Adrenal gland (tissue), 9 donors: ENCODE measurements at regions not wholly inside any gene's neighbourhood (a gene's known extent, or its start where the extent isn't known, plus 50 kb on each side); places are given as distances from the start of the nearest gene placed in this dataset.
A peak's percentile ranks its signal among the peaks of the same experiment; 100 is the strongest.

Source experiments
- DNase-seq, 7 donors: peaks; one replicate each; pipeline ENCODE4 v3.0.0-alpha.2; 2019 to 2020
- H3K27ac ChIP-seq, 5 donors: fragments of 200-600 bp; sonication (generic) in 4 of 5; 1 replicate in 3 of 5; 2 replicates in 2 of 5; pipeline versions ENCODE4 v1.5.1 to v1.8.0; 2016 to 2020; ENCODE audit warnings: mild to moderate bottlenecking in 1 of 5
- H3K27me3 ChIP-seq: fragments of 200-600 bp; 2 replicates; pipeline ENCODE4 v1.8.0; 2021
- H3K36me3 ChIP-seq, 2 donors: fragments of 200-600 bp; replicated peaks in 1 of 2; 1 replicate in 1 of 2; 2 replicates in 1 of 2; pipeline versions ENCODE4 v1.5.1 to v1.8.0; 2018 to 2022
- H3K4me1 ChIP-seq, 2 donors: fragments of 200-600 bp; replicated peaks in 1 of 2; 1 replicate in 1 of 2; 2 replicates in 1 of 2; pipeline versions ENCODE4 v1.5.1 to v1.8.0; 2018 to 2021
- H3K4me3 ChIP-seq, 4 donors: fragments of 200-600 bp; sonication (generic) in 3 of 4; one replicate each; pipeline ENCODE4 v1.5.1; 2016 to 2018
- H3K9me3 ChIP-seq, 3 donors: fragments of 200-600 bp; sonication (generic) in 1 of 3; replicated peaks in 1 of 3; 1 replicate in 2 of 3; 2 replicates in 1 of 3; pipeline versions ENCODE4 v1.5.1 to v1.8.0; 2016 to 2021
- POLR2A ChIP-seq, 2 donors: fragments of 450-650 bp; IDR thresholded peaks; one replicate each; pipeline ENCODE4 v1.6.1; 2017; ENCODE audit warnings: antibody characterized with exemption in 2 of 2, mild to moderate bottlenecking in 2 of 2, moderate library complexity in 1 of 2
- WGBS, 4 donors: extraction: QIAGEN DNeasy Blood & Tissue Kit in 2 of 4; methylation state at CpG; one replicate each; pipeline versions ENCODE4 v1.1.5 to v1.1.7; 2013 to 2017; 5-methylcytosine and 5-hydroxymethylcytosine counted together
- intact Hi-C, 2 donors: fragments of 100-400 bp; cut with DNase I; formaldehyde crosslinking; loops; one replicate each; pipeline versions ENCODE4 v1.14.1 to v1.15.0; 2022 to 2023
- TF ChIP-seq, protein P1 (sequence below), 6 experiments: fragments of 450-650 bp in 4 of 6; fragments of 200-600 bp in 2 of 6; sonication (generic) in 1 of 6; IDR thresholded peaks; 1 replicate in 5 of 6; 2 replicates in 1 of 6; pipeline versions ENCODE4 v1.5.1 to v1.8.0; 2016 to 2021; ENCODE audit warnings: antibody characterized with exemption in 6 of 6, mild to moderate bottlenecking in 2 of 6, moderate library complexity in 1 of 6
- donor health status: healthy with polysubstance abuse.
- donor health status: Bipolar disorder and iron deficiency.
- donor health status: DM: yes; HTN: yes; CAD: no.
- donor health status: DM: no; HTN: no; CAD: no.
- donor health status: DM: no; HTN: no; CAD: no.

DNA sequence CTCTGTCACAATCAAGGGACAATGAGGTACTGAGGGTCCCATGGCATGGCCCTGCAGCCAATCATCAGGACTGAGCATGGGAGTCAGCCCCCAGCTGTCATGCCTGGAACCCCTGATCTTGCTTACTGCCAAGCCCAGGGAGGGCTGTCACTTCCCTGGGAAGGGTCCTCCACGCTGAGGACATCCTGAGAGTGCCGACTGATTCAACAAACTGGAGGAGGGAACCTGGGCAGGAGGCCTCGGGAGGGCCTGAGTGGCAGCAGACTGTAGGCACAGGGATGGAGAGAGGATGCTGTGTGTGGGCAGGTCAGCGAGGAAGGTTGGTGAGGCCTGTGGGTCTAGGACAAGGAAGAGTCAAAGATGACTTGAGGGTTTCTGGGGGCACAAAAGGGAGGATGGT is 154.3 kb downstream of the ZNF248 start:
- H3K27me3 ChIP-seq = no peaks in the 10 kb centered on the region
- no peak overlapping the region for H3K4me3 ChIP-seq
- intact Hi-C loops = no loop called here
- TF ChIP-seq, protein P1, sequence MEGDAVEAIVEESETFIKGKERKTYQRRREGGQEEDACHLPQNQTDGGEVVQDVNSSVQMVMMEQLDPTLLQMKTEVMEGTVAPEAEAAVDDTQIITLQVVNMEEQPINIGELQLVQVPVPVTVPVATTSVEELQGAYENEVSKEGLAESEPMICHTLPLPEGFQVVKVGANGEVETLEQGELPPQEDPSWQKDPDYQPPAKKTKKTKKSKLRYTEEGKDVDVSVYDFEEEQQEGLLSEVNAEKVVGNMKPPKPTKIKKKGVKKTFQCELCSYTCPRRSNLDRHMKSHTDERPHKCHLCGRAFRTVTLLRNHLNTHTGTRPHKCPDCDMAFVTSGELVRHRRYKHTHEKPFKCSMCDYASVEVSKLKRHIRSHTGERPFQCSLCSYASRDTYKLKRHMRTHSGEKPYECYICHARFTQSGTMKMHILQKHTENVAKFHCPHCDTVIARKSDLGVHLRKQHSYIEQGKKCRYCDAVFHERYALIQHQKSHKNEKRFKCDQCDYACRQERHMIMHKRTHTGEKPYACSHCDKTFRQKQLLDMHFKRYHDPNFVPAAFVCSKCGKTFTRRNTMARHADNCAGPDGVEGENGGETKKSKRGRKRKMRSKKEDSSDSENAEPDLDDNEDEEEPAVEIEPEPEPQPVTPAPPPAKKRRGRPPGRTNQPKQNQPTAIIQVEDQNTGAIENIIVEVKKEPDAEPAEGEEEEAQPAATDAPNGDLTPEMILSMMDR (IDR thresholded peaks at IDR 0.05) = no peak
- TF ChIP-seq POLR2A (IDR thresholded peaks at IDR 0.05) = no peak
- peak in 1 of 7 donors; percentile 36 for DNase-seq
- no peak overlapping the region for H3K27ac ChIP-seq
- no peaks in the 10 kb centered on the region for H3K4me1 ChIP-seq
- no peaks in the 10 kb centered on the region for H3K36me3 ChIP-seq
- no peaks in the 10 kb centered on the region for H3K9me3 ChIP-seq
- 60 to 96% (median 77%) methylated on average over 4 of the region's 4 CpGs for WGBS, 4 donors

DNA sequence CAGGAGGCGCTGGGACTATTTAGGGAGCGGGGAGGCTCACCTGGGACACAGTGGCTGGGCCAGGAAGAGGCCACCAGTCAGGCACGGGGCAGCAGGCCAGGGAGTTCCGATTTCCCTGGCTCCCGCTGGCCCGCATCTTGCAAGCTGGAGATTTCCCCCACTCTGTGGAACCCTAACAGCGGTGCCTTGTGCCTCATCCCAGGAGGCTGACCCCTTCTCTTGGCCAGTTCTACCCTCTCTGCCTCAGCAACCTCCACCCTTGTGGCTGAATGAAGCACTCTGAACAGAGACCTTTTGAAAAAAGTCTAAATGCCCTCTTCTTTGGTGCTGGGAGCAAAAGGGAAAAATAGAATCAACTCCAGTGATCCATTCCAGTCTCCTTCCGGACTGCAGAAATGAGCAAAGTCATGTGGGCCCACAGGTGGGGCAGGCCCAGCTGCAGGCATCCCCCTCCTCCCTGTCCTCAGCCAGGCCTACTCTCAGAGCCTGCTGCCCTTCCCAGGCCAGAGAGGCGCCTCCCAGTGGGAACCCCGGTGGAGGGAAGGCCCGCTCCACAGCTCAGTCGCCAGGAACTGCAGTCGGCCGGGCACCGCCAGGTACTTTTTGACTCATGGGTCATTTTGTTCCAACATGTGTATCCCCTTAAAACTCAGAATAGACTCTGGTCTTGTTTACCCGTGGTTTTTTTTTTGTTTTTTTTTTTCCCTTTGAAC is 155.5 kb downstream of the ZNF248 start:
- peak in 1 of 7 donors; percentile 8 for DNase-seq

DNA sequence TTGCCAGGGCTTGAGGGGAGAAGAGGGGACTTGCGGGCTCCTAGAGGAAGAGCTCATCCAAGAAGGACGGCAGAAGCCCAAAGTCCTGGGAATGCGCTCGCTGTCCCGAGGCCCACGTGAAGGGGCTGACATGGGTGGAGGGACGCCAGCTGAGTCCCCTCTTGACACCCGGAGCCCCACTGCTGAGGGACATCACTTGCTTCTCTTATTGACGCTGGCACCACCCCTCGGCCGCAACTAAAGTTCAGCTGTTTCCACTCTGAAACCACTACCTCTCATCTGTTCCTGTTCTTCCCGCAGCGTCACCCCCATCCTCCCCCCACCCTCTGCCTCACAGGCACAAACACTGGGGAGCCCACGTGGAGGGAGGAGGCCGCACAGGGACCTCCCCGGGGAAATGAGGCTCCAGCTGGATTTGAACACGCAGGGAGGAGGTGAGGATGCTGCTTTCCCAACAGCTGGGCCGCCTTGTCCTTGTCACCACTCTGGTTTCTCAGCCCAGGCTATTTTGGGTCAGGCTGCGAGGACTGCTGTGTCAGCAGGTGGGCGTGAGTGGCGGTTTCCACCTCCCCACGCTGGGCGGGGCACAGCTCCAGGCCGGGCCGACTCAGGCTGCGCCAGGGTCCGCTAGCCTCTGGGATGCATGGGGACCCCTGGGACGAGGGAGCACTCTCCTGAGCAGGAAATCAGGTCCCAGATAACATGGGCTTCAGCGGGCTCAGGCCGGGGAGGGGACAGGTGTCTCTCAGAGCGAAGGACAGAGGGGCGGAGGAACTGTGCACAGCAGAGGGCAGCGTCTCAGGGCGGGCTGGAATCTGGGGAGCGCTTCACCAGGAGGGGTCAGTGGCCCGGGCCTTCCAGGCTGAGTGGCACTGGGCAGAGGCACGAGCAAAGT is 156.3 kb downstream of the ZNF248 start:
- peak in 1 of 7 donors; percentile 14 for DNase-seq
- WGBS, 4 donors = 79 to 91% (median 83%) methylated on average over 17 to 37 of the region's 37 CpGs

More for the DNA sequence above, 155.5 kb downstream of the ZNF248 start:
- Histone ChIP-seq H3K27ac (no peak overlapping the region), H3K4me1 (no peaks in the 10 kb centered on the region), H3K27me3 (no peaks in the 10 kb centered on the region), H3K9me3 (no peaks in the 10 kb centered on the region), H3K36me3 (no peaks in the 10 kb centered on the region), H3K4me3 (no peak overlapping the region)
- intact Hi-C loops = no loop called here
- TF ChIP-seq, protein P1 (IDR thresholded peaks at IDR 0.05) = no peak
- no peak for TF ChIP-seq POLR2A (IDR thresholded peaks at IDR 0.05)
- 83 to 94% (median 87%) methylated on average over 13 to 16 of the region's 16 CpGs for WGBS, 4 donors

DNA sequence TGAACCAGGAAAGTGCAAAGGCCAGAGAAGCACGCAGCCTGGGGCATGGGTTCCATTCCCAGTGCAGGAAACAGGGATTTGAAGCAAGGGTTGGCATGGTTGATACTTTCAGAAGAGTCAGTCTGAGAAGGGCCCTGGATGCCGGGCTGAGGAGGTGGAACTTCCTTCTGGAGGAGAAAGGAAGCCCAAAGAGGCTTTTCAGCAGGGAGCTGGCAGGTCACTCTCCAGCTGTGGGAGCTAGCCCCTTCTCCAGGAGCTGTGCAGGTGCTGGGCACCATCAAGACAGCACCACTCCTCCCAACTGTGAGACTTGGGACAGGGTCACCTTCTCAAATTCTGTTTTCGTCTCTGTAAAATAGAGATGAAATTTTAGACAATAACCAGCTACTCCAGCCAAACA is 169.8 kb downstream of the ZNF248 start:
- TF ChIP-seq, protein P1 (IDR thresholded peaks at IDR 0.05) = no peak
- TF ChIP-seq POLR2A (IDR thresholded peaks at IDR 0.05) = no peak

More for the DNA sequence above, 156.3 kb downstream of the ZNF248 start:
- no peaks in the 10 kb centered on the region for H3K9me3 ChIP-seq
- no peak overlapping the region for H3K27ac ChIP-seq
- no peak overlapping the region for H3K4me3 ChIP-seq
- H3K36me3 ChIP-seq = no peaks in the 10 kb centered on the region
- H3K4me1 ChIP-seq = no peaks in the 10 kb centered on the region
- TF ChIP-seq, protein P1 (IDR thresholded peaks at IDR 0.05) = no peak
- TF ChIP-seq POLR2A (IDR thresholded peaks at IDR 0.05) = no peak
- intact Hi-C loops = no loop called here
- no peaks in the 10 kb centered on the region for H3K27me3 ChIP-seq

More for the DNA sequence above, 169.8 kb downstream of the ZNF248 start:
- Histone ChIP-seq H3K9me3 (peaks cover 0 to 6% (median 0%) of the 10 kb centered on the region in 3 donors), H3K4me1 (no peaks in the 10 kb centered on the region), H3K27ac (no peak overlapping the region), H3K36me3 (no peaks in the 10 kb centered on the region), H3K4me3 (no peak overlapping the region), H3K27me3 (no peaks in the 10 kb centered on the region)
- 59 to 76% (median 64%) methylated on average over 3 of the region's 3 CpGs for WGBS, 4 donors
- intact Hi-C loops = no loop called here
- no peak for DNase-seq
